Left forelimb (tissue), 1 donor: ENCODE measurements at regions not wholly inside any gene's neighbourhood (a gene's known extent, or its start where the extent isn't known, plus 50 kb on each side); places are given as distances from the start of the nearest gene placed in this dataset.

Experiments
- DNase-seq: peaks from one replicate; pipeline ENCODE4 v3.0.0-alpha.2; 2018; ENCODE audit warnings: low spot score

- DNase-seq: no peak
Measured at GRCh38 chr5:123813264-123813663, 301.3 kb downstream of the CSNK1G3 start.

GRCh38 chr5:123811831-123812230, 299.9 kb downstream of the CSNK1G3 start:
- no peak for DNase-seq

GRCh38 chr5:123810746-123811340, 298.9 kb downstream of the CSNK1G3 start:
- no peak for DNase-seq

- no peak for DNase-seq
Measured at GRCh38 chr5:123810253-123810652, 298.3 kb downstream of the CSNK1G3 start.

- no peak for DNase-seq
Measured at GRCh38 chr5:123809594-123810221, 297.7 kb downstream of the CSNK1G3 start.

GRCh38 chr5:123808461-123809380, 296.7 kb downstream of the CSNK1G3 start:
- DNase-seq: no peak

GRCh38 chr5:123807177-123807945, 295.4 kb downstream of the CSNK1G3 start:
- no peak for DNase-seq

- DNase-seq: no peak
Measured at GRCh38 chr5:123806644-123807043, 294.7 kb downstream of the CSNK1G3 start.

GRCh38 chr5:123805300-123805699, 293.3 kb downstream of the CSNK1G3 start:
- no peak for DNase-seq

GRCh38 chr5:123803359-123803758, 291.4 kb downstream of the CSNK1G3 start:
- no peak for DNase-seq

- DNase-seq: no peak
Measured at GRCh38 chr5:123802298-123802951, 290.4 kb downstream of the CSNK1G3 start.

- no peak for DNase-seq
Measured at GRCh38 chr5:123800640-123801039, 288.7 kb downstream of the CSNK1G3 start.

GRCh38 chr5:123795688-123796087, 283.7 kb downstream of the CSNK1G3 start:
- DNase-seq: no peak

GRCh38 chr5:123790226-123790625, 278.2 kb downstream of the CSNK1G3 start:
- DNase-seq: no peak

GRCh38 chr5:123787635-123788034, 275.7 kb downstream of the CSNK1G3 start:
- no peak for DNase-seq

- no peak for DNase-seq
Measured at GRCh38 chr5:123787136-123787535, 275.2 kb downstream of the CSNK1G3 start.

GRCh38 chr5:123786411-123786810, 274.4 kb downstream of the CSNK1G3 start:
- DNase-seq: no peak

- peak; percentile 77 for DNase-seq
Measured at GRCh38 chr5:123785162-123786071, 273.4 kb downstream of the CSNK1G3 start.

GRCh38 chr5:123783421-123783820, 271.4 kb downstream of the CSNK1G3 start:
- no peak for DNase-seq

- no peak for DNase-seq
Measured at GRCh38 chr5:123778641-123779040, 266.7 kb downstream of the CSNK1G3 start.

- DNase-seq: no peak
Measured at GRCh38 chr5:123776761-123777160, 264.8 kb downstream of the CSNK1G3 start.
